ENCODE measurements at regions not wholly inside any gene's neighbourhood (a gene's known extent, or its start where the extent isn't known, plus 50 kb on each side); places are given as distances from the start of the nearest gene placed in this dataset.

DNA sequence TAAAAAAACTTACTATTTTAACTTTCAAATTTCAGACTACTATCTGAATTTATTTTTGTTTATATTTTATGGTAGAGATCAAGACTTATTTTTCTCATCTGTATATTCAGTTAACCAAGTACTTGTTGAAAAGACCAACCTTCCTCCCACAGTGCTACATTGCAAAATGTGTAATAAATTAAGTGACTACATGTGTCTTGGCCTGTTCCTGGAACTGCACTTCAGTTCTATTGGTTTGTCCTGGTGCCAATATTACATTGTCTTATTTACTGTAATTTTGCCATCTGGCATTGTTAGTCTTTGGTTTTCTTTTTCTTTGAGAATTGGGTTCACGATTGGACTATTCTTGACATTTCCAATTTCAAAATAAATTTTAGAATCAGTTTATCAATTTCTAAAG is 138.4 kb upstream of the KCNMB2 start:
- no CpG with 5 or more reads among the region's 1 CpG for WGBS (ENCODE audit: insufficient coverage)
- H3K27ac Mint-ChIP-seq, result no peak overlapping the region
- ChIA-PET POLR2A (no interaction called here), CTCF (no interaction called here)
- TF ChIP-seq EZH2 (IDR thresholded peaks at IDR 0.05; ENCODE audit: borderline replicate concordance, insufficient read depth, low read depth, low read length, poor library complexity, severe bottlenecking), result no peak
- no peak for TF ChIP-seq CTCF (IDR thresholded peaks at IDR 0.05)
- peaks cover 0 to 1% (median 0%) of the 10 kb centered on the region in 3 donors for H3K9me3 ChIP-seq (ENCODE audit: control extremely low read depth in 1 of 3, control insufficient read depth in 2 of 3, insufficient read depth in 1 of 3, low read length in 2 of 3)
- peaks cover 4% of the 10 kb centered on the region for H3K27me3 Mint-ChIP-seq
- H3K4me1 Mint-ChIP-seq, result no peaks in the 10 kb centered on the region
- H3K9ac ChIP-seq (ENCODE audit: low read length), result no peak overlapping the region
- no peak overlapping the region for H3K4me2 ChIP-seq (replicated peaks; ENCODE audit: low read depth, low read length, poor library complexity, severe bottlenecking)
- H3K27me3 ChIP-seq (replicated peaks in 1 of 4; ENCODE audit: control extremely low read depth in 1 of 4, control insufficient read depth in 3 of 4, insufficient read depth in 4 of 4, low read length in 3 of 4), result no peaks in the 10 kb centered on the region
- H4K20me1 ChIP-seq (ENCODE audit: control insufficient read depth, insufficient read depth, low read length, poor library complexity, severe bottlenecking), result no peaks in the 10 kb centered on the region
- ATAC-seq (ENCODE audit: low read depth) (no peak), DNase-seq (no peak)
- H3K4me3 ChIP-seq (ENCODE audit: control extremely low read depth in 1 of 5, extremely low read depth in 1 of 5, insufficient read depth in 1 of 5, low read depth in 2 of 5, low read length in 4 of 5), result no peak overlapping the region
- H3K4me3 Mint-ChIP-seq, result no peak overlapping the region
- H2AFZ ChIP-seq (ENCODE audit: insufficient read depth, low read depth, low read length, poor library complexity, severe bottlenecking), result no peak overlapping the region
- H3K4me1 ChIP-seq (ENCODE audit: control insufficient read depth in 2 of 2, insufficient read depth in 2 of 2, low read length in 2 of 2), result no peaks in the 10 kb centered on the region
- H3K27ac ChIP-seq (ENCODE audit: low read length in 2 of 2), result no peak overlapping the region
- intact Hi-C loops (cut with micrococcal nuclease), result no loop called here
- no peaks in the 10 kb centered on the region for H3K79me2 ChIP-seq (ENCODE audit: control insufficient read depth, insufficient read depth, low read length)
- H3K9me3 Mint-ChIP-seq (ENCODE audit: insufficient read depth), result no peaks in the 10 kb centered on the region
- no peaks in the 10 kb centered on the region for H3K36me3 ChIP-seq (replicated peaks in 1 of 2; ENCODE audit: control extremely low read depth in 1 of 2, control insufficient read depth in 1 of 2, extremely low read depth in 1 of 2, insufficient read depth in 2 of 2, low read length in 1 of 2)

DNA sequence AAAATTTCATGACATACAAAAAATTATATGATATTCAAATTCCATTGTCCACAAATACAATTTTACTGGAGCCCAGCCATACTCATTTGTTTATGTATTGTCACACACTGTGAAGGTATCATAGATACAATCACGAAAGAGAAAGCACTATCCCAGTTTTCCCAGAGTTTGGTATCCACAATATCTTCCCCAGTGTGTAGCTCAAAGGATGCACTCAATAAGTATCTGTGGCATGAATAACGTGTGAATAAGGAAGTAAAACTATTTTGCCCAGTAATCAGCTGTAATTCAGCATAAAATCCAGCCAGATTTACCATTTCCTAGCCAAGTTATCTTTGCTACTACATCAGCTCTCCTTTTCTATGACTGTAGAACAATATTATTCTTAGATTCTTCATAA is 131.3 kb upstream of the KCNMB2 start:
- Histone ChIP-seq H4K20me1 (ENCODE audit: control insufficient read depth, insufficient read depth, low read length, poor library complexity, severe bottlenecking) (no peaks in the 10 kb centered on the region), H3K4me3 (ENCODE audit: control extremely low read depth in 1 of 5, extremely low read depth in 1 of 5, insufficient read depth in 1 of 5, low read depth in 2 of 5, low read length in 4 of 5) (no peak overlapping the region), H3K9ac (ENCODE audit: low read length) (no peak overlapping the region), H3K27ac (ENCODE audit: low read length in 2 of 2) (no peak overlapping the region), H3K79me2 (ENCODE audit: control insufficient read depth, insufficient read depth, low read length) (no peaks in the 10 kb centered on the region), H3K4me2 (replicated peaks; ENCODE audit: low read depth, low read length, poor library complexity, severe bottlenecking) (no peak overlapping the region), H3K36me3 (replicated peaks in 1 of 2; ENCODE audit: control extremely low read depth in 1 of 2, control insufficient read depth in 1 of 2, extremely low read depth in 1 of 2, insufficient read depth in 2 of 2, low read length in 1 of 2) (no peaks in the 10 kb centered on the region), H2AFZ (ENCODE audit: insufficient read depth, low read depth, low read length, poor library complexity, severe bottlenecking) (no peak overlapping the region), H3K4me1 (ENCODE audit: control insufficient read depth in 2 of 2, insufficient read depth in 2 of 2, low read length in 2 of 2) (no peaks in the 10 kb centered on the region), H3K9me3 (ENCODE audit: control extremely low read depth in 1 of 3, control insufficient read depth in 2 of 3, insufficient read depth in 1 of 3, low read length in 2 of 3) (no peaks in the 10 kb centered on the region), H3K27me3 (replicated peaks in 1 of 4; ENCODE audit: control extremely low read depth in 1 of 4, control insufficient read depth in 3 of 4, insufficient read depth in 4 of 4, low read length in 3 of 4) (no peaks in the 10 kb centered on the region)
- Mint-ChIP-seq H3K9me3 (ENCODE audit: insufficient read depth) (no peaks in the 10 kb centered on the region), H3K27ac (no peak overlapping the region), H3K4me1 (no peaks in the 10 kb centered on the region), H3K27me3 (peaks cover 15% of the 10 kb centered on the region), H3K4me3 (no peak overlapping the region)
- no peak for TF ChIP-seq EZH2 (IDR thresholded peaks at IDR 0.05; ENCODE audit: borderline replicate concordance, insufficient read depth, low read depth, low read length, poor library complexity, severe bottlenecking)
- no peak for TF ChIP-seq CTCF (IDR thresholded peaks at IDR 0.05)
- POLR2A ChIA-PET, result no interaction called here
- CTCF ChIA-PET, result no interaction called here
- DNase-seq, result no peak
- intact Hi-C loops (cut with micrococcal nuclease), result no loop called here
- no CpG with 5 or more reads among the region's 2 CpGs for WGBS (ENCODE audit: insufficient coverage)
- no peak for ATAC-seq (ENCODE audit: low read depth)
